ENCODE measurements at regions not wholly inside any gene's neighbourhood (a gene's known extent, or its start where the extent isn't known, plus 50 kb on each side); places are given as distances from the start of the nearest gene placed in this dataset.
A peak's percentile ranks its signal among the peaks of the same experiment; 100 is the strongest.
"Not testable (repeated sequence)": the region's sequence is repeated elsewhere in the genome, so short reads cannot be mapped to it uniquely, and the experiment has no call there.

DNA sequence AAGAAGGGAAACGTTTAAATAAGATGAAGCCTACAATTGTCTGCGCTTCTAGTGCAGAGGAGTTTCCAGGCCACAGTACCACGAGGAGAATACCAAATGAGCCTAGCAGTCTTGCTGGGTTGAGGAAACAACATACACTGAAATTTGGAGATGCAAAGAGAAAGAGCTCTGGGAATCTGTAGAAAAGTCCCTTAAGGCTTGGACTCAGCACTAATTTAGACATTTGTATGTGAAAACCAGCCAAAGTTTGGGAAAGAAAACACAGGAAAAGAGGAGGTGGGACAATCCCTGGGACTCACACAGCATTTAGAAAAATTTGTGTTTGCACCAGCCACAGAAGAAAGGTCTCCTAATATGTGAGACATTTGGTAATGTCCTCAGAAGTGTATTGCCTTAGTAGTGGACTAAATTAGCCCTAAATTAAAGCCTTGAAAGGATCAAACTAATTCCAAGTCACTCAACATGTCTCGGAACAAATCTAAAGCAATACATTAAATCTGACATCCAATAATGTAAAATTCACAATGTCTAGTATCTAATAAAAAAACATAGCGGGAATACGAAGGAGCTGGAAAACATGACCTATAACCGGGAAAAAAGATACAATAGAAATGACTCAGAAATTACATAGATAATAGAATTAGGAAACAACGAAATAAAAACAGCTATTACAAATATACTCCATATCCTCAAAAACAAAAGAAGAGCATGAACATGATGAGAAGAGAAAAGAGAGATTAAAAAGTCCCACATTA is 187.1 kb upstream of the NAMPT start:
- DNase-seq = no peak

DNA sequence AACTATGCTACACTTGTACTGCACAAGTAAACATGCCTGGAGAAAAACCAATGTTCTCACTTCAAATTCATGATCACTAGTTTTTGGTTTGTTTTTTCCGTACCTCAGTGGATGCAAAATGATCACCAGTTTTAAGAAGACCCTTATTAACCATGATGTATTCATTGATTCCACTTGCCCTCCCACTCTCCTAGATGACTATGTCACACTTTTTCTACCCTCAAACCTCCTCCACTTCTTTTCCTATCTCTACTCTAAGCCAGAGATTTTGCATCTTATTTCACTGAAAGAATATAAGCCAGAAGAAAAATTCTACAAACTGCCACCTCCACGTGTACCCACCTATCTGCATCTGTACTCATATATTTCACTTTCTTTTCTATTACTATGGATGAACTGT is 186.2 kb upstream of the NAMPT start:
- DNase-seq = no peak

DNA sequence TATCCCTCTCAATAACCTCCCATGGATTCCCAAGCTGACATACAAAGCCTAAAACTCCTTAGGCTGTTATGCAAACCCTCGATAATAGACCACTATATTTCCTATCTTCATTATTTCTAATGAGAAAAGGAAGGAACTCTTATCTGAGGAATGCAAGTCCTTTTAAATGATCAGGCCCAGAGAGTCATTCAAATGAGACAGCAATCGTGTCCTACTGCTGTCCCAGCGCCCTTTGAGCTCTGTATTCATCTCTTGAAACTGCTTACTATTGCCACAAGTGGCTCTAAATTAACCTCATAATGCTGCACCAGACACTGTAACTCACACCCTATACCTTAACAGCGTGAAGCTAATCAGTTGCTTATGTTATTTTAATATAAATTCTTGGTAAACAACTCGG is 182.1 kb upstream of the NAMPT start:
- DNase-seq = no peak

DNA sequence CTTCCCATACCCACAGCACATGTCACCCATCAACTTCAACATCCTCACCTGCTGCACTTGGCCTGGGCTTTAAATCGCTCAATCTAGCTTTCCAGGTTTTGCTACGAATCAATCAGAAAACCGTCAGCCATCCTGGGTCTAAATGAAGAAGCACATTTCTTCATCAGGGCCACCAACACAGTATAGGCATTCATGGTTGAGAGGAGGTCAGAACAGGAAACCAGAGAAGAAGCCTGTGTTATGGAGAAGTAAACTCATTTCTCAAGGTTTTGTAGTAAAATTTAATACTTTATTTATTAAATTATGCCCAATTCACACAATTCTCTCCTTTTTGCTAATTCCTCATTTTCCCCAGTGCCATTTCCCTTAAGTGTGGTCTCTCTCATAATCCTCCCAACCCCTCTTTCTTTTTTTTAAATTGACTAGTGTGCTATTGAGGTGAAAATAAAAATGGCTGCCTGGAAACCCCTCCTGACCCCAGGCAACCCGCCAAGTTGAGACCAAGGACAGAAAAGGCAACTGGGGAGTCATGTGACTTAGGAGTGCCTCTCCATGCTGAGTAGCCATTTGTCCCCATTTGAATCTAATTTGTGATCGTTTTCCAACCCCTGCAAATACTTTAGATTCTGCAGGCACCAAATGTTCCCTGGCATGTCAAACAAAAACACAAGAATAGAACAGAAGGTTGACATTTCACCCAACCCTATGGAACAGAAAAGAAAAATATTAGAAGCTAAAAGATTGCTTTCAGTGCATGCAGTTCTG is 181.1 kb upstream of the NAMPT start:
- no peak for DNase-seq

DNA sequence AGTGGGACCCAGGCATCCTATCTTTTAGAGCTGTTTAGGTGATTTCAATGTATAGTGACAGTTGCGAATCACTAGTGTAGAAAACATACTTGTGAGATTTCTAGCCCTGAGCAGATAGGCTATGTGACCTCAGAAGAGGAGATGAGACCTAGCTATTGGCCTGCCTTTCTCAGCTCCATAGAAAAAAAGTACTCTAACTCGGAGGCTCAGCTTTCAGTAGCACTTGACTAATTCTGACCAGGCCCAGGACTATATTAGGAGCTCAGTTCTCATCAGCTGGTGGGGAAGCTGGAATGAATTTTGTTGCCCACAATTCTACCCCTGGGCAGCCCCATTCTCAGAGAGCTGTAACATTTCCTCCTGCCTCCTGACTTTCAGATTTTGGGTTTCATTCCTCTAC is 179.9 kb upstream of the NAMPT start:
- no peak for DNase-seq

DNA sequence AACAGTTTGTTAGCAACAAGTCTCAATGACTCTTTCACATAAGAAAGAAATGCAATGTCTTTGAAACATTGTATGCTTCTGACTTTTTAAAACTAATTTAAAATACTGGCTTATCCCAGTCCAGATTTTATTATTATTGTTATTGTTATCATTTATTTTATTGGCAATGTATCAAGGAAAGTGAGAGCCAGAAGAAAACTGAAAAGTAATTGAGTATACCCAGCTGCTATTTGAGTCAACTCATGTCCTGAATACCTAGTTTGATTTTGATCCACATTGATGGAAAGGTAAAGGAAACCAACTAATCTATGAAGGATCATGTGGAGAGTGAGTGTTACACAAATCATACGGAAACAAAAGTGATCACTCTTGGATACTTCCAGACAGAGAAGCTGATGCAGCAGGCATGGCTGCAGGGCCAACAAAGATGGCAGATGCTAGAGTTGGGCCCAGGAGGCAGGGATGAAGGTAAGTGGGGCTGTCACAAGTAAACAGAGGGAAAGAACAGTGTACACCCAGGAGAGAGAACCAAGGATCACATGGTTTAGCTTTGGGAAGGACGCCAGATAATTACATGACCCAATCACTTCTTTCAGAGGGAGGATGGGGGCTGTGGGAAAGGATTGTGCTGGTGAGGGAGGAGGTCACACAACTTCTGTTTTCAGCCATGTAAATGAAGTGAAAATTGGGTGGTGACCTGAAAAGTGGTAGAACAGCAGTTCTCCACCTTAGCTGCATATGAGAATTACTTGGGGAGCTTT is 179.2 kb upstream of the NAMPT start:
- no peak for DNase-seq

DNA sequence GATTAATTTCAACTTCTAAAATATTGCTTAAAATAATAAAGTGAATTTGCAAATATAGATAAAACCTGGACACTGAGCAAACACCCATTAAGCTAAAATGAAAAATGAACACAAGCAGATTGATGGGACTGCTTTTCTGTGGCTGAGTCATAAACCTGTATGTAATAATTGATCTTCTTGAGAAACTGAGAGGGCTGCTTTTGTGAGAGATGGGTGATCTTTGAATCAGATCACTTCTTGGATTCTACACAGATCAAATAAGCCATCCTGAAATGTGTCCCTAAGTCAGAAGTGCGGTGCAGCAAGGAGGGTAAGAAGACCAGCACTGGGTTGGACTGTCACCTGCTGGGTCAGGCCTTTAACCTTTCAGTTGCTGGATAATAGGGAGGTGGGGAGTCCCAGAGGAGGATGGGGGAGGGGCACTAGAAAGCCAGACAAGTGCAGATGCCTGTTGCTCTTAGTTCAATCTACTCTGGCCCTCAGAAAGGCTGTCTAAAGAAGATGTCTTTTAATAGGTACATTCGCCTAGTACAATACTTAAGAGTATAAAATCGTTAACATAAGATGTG is 178.2 kb upstream of the NAMPT start:
- DNase-seq = no peak

DNA sequence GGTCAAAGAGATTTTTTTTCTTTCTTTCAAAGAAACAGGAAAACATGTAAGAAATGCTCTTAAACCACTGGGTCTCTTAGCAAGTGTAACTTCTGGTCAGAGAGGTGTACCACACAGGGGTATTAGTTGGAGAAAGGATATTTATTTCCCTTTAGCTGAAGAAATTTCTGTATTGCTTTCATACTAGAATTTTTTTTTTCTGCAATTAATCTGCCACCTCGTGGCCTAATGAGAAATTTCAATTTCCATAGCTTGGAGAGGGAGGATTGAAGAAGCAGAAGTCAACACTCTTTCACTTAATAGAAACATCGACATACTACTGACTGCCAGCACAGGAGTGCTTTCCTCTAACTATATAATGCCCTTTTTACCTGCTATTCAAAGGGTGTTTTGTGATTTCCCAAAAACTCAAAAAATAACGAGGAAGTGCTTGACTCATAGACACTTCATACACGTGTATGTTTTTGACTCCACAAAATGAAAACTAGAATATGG is 177.6 kb upstream of the NAMPT start:
- DNase-seq = peak; percentile 44

DNA sequence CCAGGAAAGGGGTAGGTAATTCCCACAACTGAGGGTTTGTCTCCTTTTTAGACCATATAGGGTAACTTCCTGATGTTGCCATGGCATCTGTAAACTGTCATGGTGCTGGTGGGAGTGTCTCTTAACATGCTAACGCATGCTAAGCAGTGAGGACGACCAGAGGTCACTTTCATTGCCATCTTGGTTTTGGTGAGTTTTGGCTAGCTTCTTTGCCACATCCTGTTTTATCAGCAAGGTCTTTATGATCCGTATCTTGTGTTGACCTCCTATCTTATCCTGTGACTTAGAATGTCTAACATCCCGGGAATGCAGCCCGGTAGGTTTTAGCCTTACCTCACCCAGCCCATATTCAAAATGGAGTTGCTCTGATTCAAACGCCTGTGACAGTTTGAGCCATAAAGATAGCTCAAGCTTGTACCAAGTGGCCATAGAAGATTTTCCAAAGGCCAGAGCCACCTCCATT is 176.0 kb upstream of the NAMPT start:
- peak; percentile 10 for DNase-seq

DNA sequence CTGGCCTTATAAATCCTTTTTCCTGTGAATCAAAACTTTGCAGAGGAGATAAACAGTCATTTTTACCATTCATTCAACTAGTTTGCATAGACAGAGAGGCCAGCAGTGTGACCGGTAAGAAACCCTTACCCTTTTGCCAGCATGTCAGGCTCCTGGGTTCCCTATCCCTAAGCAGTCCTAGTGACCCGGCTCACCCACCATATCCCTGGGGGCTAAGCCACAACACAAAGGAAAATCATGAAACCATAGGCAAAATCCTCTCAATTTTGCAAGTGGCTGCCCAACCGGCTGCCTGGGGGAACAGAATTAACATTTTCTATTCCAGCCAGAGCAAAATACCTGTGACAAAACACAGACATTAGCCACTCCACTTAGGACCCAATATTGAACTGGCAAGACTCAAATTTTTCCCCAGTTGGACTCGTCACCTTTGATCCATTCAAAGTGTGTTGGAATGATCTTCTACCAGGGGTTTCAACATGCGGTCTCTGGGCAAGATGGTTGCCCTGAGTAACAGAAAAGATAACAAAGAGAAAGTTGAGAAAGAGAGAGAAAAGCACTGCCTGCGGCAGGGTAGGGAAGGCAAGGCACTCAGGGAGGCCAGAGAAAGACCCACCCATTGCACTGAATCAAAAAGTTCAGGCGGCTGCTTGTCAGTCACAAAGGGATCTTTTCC is 174.8 kb upstream of the NAMPT start:
- DNase-seq = no peak

DNA sequence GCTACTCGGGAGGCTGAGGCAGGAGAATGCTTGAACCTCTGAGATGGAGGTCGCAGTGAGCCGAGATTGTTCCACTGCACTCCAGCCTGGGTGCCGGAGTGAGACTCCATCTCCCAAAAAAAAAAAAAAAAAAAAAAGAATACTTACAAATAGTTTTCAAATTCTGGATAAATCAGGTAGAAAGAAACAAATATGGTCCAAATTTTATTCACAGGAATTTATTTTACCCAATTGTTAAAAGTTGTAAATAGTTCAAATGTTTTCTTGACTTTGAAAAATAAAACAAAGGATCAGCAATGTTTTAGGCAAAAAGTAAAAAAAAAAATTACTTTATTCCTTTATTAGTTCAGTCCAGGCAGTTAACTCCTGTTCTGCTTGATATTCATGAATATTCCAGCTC is 172.9 kb upstream of the NAMPT start:
- no peak for DNase-seq

DNA sequence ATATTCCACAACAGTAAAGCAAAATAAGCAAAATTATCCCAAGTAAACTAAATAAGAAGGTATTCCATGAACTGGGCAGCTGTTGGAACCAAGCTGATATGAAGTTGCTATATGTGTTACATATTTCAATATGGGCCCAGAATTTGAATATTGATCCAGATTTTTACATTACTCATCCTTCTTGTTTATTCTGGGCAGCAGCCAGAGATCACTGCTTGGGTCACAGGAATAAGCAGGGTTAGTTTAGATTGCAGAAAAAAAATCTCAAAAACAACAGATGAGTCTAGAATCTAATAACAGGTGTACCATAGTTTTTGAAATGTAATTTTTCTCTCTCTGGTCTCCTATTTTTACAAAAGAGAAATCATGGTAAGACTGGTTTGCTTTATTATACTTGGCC is 171.5 kb upstream of the NAMPT start:
- DNase-seq = no peak

DNA sequence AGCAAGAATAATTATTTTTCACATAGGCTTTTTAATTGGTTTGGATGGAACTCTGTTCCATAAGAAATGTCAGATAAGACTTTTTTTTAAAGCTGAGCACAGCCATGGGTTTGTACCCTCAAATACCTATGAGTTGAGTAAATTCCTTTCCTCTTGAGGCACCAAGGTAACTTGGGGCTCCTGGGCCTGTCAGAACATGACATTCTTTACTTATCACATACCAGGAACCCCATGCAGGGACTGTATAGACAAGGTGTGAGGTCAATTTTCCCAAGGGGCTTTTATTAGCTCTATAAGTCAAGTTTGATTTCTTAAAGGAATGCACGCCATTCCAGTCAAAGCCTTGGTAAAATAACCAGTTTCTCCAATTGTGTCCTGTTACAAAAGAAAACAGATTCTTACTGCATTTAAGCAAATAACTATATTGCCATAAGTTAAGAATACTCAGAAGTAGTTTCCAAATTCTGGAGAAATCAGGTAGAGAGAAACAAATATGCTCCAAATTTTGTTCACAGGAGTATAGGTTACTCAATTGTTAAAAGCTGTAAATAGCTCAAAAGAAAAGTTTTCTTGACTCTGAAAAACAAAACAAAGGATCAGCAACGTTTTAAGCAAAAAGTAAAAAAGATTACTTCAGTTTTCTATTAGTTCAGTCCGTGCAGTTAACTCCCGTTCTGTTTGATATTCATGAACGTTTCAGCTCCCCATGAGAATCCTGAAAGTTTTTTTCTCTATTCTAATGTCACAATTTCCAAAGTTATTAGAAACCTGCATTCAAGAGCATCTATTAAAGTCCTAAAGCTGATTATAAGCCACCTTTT is 167.5 kb upstream of the NAMPT start:
- no peak for DNase-seq

DNA sequence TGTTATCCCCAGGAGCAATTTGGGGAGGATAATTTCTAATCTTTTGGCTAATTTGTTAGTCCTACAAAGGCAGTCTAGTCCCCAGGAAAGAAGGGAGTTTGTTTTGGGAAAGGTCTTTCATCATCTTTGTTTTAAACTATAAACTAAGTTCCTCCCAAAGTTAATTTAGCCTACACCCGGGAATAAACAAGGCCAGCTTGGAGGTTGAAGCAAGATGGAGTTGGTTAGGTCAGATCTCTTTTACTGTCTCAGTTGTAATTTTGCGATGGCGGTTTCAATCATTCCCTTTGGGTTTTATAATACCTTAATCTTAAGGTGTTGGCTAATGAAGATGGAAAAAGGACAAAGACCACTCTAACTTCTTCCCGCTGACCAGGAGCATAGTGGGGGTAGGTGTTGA is 166.4 kb upstream of the NAMPT start:
- DNase-seq = no peak

DNA sequence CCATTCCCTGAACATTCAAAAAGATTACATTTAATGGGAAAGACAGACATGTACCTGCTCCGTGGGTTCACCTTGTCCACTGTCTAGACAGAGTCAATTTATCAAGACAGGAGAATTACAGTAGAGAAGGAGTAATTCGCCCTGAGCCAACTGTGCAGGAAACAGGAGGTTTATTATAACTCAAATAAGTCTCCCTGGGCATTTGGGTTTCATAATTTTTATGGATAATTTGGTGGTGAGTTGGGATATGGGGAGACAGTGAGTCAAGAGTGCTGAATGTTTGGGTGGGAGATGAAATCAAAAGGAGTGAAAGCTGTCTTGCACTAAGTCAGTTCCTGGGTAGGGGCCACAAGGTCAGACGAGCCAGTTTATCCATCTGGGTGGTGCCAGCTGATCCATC is 165.9 kb upstream of the NAMPT start:
- DNase-seq = peak; percentile 41

DNA sequence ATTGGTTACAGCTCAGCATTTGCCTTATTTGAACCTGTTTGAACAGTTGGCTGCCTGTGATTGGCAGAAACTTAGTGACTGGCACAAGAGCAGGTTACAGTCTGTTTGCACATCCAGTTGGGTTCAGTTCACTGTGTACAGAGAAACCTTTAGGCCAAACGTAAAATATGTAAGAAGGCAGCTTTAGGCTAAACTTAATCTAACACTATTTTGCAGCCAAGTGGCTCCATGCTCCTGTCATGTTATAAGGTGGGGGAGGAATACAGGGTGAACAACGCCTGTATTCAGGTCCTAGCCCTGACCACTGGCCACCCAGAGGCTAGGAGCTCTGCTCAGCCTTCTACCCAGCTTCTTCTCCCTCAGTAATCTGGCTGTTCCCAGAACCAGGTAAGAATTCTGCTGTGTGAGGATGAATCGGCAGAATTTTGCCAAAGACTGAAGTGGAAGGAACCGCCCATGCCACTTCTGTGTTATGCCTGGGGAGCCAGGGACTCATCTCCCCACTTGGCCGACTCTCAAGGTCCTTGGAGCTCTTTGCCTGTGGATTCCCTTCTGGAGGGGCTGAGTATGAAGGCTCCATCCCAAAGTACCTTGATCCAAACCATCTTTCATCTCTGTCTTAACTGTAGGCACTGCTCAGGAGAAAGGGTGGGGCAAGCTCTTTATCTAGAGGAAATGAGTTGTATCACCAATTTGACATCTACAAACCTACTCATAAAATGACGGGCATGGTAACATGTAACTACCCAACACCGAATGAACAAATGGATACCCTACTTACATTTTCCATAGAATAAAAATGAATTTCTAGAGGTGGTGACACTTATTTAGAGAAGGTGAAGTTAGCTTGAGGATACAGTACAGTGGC is 164.4 kb upstream of the NAMPT start:
- no peak for DNase-seq

DNA sequence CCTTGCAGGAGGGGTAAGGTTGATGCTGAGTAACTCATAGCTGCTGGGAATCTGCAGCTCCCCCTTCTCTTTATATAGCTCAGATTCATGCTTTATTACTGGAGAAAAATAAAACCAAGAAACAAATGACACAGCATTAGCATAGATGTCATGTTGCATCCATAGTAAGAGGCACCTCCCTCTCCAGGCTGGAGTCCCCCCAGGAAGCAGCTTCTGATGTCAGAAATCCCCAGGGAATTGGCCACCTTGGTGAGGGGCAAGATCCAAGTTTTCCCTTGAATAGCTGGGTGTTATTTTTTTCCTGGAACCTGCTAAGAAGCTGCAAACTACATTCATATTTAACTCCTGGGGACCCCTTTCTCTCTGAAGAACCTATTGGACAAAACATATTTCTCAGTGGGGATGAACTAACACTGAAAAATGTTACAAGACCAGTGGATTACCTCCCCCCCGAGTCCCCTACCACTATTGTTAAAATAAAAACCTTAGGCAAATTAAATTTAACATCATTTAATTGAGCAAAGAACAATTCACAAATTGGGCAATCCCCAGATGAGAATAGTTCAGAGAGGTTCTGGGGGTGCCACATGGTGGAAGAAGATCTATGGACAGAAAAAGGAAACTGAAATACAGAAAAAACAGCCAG is 163.7 kb upstream of the NAMPT start:
- DNase-seq = no peak

DNA sequence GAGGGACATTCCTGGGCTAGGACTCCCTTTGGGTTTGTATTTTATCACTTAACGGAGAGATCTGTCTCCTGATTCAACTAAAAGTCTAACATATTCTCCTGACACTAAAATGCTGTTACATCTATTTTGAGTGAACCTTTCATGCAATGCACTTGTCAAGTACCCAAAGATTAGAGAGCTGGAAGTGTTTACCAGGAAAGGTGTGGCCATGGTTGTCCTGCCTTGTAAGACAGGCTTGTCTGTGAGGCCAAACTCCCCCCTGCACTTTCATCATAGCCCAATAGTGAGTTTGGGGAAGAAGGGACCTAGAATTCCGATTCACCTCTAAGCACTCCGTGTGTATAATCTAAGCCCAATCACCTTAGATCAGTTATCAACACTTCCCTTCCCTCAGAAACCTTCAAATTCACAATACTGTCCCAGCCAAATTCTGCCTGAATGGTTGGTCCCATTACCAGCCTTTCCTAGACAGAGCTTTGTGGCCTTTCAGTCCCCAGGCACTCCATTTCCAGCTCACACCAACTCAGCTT is 162.6 kb upstream of the NAMPT start:
- no peak for DNase-seq

DNA sequence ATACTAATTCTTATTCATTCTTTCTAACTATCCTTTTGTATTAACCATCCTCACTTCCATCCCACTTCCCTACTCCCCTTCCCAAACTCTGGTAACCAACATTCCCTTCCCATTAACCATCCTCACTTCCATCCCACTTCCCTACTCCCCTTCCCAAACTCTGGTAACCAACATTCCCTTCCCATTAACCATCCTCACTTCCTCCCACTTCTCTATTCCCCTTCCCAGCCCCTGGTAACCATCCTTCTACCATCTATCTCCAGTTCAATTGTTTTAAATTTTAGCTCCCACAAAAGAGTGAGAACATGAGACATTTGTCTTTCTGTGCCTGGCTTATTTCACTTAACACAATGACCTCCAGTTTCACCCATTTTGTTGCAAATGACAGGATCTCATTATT is 160.6 kb upstream of the NAMPT start:
- DNase-seq = not testable (repeated sequence)
